Activated CD8-positive, alpha-beta memory T cell treated with anti-CD3 and anti-CD28 coated beads for 36 hours (primary cell): ENCODE measurements at regions not wholly inside any gene's neighbourhood (a gene's known extent, or its start where the extent isn't known, plus 50 kb on each side); places are given as distances from the start of the nearest gene placed in this dataset.

Experiments
- CTCF ChIA-PET: fragments of 350-600 bp; sonication (Branson Sonifier 250); formaldehyde crosslinking; loops from one replicate; lab custom pipeline; 2021; ENCODE audit warnings: antibody characterized with exemption; lab: Charles Lee
- POLR2A ChIA-PET: fragments of 350-600 bp; sonication (Branson Sonifier 250); formaldehyde crosslinking; loops from one replicate; lab custom pipeline; 2021; ENCODE audit warnings: antibody characterized with exemption; lab: Charles Lee

GRCh38 chr17:77408284-77408683 lies 267.5 kb downstream of the SEC14L1 start:
- POLR2A ChIA-PET, result no interaction called here
- CTCF ChIA-PET, result interaction anchor here (1.1 to 3.9 kb wide), 4 partner anchors 9 to 77 kb away, joined by 3 to 19 read pairs (median 10); no protein-coding TSS in a partner anchor

DNA sequence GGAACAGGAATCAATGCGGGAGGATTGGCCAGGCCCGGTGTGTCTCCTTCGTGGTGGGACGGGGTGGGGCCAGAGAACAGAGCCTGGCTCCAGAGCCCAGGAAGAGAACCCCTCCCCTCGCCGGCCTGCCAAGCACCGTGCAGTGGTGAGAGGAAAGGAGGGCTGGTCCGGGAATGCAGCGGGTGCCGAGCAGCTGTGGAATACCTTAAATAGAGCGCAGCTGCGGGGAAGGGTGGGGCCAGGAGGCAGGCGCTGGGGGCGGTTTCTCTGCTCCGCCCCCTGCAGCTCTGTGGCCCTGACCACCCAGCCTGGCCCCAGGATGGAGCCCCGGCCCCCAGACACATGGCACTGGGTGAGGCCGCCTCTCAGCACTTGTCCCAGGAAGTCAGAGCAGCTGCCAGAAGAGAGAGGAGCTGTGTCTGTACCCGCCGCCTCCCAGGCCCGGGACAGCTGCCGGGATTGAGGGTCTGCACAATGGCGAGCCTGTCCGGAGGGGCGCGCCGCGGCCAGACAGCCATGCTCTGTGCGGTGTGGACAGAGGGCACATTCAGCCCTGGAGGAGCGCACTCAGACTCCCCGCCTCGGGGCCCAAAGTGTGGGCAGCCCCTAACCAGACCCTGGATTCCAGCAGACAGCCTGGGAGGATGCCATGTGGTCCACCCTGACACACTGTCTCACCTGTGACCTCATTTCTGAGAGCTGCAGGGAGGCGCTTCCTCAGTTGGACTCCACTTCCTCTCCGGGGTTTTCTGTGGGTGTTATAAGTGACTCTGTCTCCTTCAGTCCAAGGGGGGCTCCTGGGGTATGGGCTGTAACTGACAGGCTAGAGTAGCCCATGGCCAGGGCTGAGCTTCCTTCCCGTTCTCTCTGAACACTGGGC lies 268.8 kb downstream of the SEC14L1 start:
- ChIA-PET POLR2A (interaction anchor here (0.9 to 1.0 kb wide), 2 partner anchors 19 to 65 kb away, joined by 3 read pairs; no protein-coding TSS in a partner anchor), CTCF (interaction anchor here (0.8 to 3.9 kb wide), 4 partner anchors 10 to 78 kb away, joined by 3 to 19 read pairs (median 9); no protein-coding TSS in a partner anchor)

DNA sequence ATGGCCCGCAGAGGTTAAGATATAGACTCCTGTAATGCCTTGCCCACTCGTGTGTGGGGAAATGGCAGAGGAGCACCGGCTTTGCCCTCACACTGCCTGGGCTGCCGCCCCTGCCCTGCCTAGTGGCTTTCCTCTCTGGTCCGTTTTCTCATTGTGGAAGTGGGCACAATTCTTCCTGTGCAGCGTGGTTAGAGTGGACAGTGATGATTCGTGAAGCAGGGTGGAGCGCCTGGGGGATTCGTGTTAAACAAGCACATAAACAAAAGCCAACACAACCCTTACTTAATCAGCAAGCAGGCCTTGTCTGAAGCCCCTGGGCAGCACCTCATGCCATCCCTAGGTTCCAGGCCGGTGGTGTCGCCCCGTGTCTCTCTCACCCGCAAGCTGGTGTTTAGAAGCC lies 269.7 kb downstream of the SEC14L1 start:
- ChIA-PET POLR2A (interaction anchor here (0.5 to 1.0 kb wide), 2 partner anchors 21 to 64 kb away, joined by 3 to 6 read pairs; no protein-coding TSS in a partner anchor), CTCF (interaction anchor here (0.8 to 3.9 kb wide), 5 partner anchors 11 to 43 kb away, joined by 3 to 19 read pairs (median 7); no protein-coding TSS in a partner anchor)

- CTCF ChIA-PET, result interaction anchor here (0.9 to 2.5 kb wide), 3 partner anchors 10 to 80 kb away, joined by 3 to 14 read pairs (median 3); no protein-coding TSS in a partner anchor
- POLR2A ChIA-PET, result no interaction called here
These were observed 274.1 kb downstream of the SEC14L1 start for GRCh38 chr17:77414811-77415400.

GRCh38 chr17:77416105-77416713 lies 275.4 kb downstream of the SEC14L1 start:
- ChIA-PET POLR2A (interaction anchor here (0.7 kb wide), 1 partner anchor 9 kb away, joined by 3 read pairs; no protein-coding TSS in a partner anchor), CTCF (interaction anchor here (1.4 to 2.5 kb wide), 2 partner anchors 14 to 16 kb away, joined by 3 to 14 read pairs; no protein-coding TSS in a partner anchor)

DNA sequence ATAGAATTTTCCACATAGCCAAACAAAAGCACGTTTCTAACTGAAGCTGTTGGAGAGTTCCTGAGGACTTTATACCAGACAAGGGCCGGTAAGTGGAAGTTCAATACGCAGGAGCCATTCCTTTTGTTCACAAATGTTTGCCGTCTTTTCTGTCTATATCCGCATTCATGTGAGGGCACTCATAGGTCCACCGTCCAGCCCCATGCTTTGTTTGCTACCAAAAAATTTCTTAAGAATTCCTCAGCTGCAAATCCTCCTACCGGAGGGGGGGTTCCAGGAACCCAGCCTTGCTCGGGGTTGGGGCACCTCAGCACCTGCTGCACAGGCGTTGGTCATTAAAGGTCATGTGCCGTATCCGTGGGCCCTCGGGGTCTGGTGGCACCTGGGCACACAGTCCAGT lies 276.8 kb downstream of the SEC14L1 start:
- POLR2A ChIA-PET, result no interaction called here
- CTCF ChIA-PET, result interaction anchor here (1.0 to 1.8 kb wide), 2 partner anchors 12 to 17 kb away, joined by 3 to 6 read pairs; no protein-coding TSS in a partner anchor

DNA sequence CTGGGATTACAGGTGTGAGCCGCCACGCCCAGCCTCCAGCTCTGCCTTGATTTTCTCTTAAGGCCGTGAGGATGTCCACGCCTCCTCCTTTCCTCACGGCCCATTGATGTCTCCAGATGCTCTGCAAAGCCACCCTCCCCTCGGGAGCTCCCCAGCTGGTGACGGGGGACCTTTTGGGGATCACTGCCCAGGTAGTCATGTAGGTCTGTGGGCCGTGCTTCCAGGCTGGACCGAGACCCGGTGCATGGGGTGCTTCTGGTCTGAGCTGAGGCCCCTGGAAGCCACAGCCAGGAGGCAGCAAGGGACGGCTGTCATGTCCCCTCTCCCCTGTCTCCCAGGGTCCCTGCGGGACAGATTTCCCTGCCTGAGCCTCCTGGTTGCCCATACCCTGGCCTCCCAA lies 277.8 kb downstream of the SEC14L1 start:
- POLR2A ChIA-PET, result interaction anchor here (0.6 kb wide), 1 partner anchor 22 kb away, joined by 3 read pairs; no protein-coding TSS in a partner anchor
- CTCF ChIA-PET, result interaction anchor here (1.8 kb wide), 1 partner anchor 11 kb away, joined by 6 read pairs; no protein-coding TSS in a partner anchor

DNA sequence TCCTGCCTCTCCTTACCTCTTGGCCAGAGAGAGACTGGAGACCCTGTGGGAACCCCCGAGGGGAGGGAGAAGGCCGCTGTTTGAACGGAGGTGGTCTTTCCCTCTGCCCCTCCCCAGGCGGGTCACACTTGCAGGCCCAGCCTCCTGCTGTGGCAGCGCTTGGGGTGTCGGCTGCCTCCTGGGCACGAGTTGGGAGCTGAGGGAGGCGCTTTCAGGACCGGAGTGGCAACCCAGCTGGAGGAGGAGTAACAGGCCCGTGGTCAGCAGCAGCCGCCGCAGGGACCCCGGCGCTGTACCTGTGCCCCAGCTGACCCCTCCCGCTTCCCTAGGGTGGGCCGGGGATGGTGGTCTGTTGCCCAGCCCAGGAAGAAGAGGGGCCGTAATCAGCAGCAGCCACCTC lies 278.3 kb downstream of the SEC14L1 start:
- ChIA-PET POLR2A (interaction anchor here (0.6 kb wide), 1 partner anchor 21 kb away, joined by 3 read pairs; no protein-coding TSS in a partner anchor), CTCF (interaction anchor here (2.9 kb wide), 1 partner anchor 10 kb away, joined by 14 read pairs; no protein-coding TSS in a partner anchor)

DNA sequence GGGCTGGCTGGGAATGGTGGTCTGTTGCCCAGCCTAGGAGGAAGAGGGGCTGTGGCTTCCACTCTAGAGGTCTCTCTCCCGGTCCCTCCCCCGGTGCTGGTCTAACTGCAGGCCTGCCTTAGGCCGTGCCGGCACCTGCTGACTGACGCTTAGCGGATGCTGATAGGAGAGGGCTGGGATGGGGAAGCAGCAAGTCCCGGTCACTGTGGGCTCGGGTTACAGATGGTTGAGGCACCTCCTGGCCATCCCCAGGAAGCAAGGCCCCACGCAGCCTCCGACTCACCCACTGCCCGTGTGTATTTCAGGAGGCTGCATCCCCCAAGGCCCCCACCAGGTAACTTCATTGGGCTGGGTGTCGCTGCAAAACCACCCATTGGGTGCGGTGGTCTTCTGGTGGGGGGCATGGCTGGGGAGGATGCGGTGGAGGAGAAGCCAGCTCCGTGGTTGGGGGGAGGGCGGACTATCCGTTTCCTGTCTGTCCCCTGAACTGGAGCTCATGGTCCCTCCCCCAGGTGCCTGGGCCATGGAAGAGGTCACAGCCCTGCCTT lies 278.9 kb downstream of the SEC14L1 start:
- CTCF ChIA-PET, result interaction anchor here (0.6 to 3.7 kb wide), 6 partner anchors 10 to 368 kb away, joined by 3 to 17 read pairs (median 3); no protein-coding TSS in a partner anchor

DNA sequence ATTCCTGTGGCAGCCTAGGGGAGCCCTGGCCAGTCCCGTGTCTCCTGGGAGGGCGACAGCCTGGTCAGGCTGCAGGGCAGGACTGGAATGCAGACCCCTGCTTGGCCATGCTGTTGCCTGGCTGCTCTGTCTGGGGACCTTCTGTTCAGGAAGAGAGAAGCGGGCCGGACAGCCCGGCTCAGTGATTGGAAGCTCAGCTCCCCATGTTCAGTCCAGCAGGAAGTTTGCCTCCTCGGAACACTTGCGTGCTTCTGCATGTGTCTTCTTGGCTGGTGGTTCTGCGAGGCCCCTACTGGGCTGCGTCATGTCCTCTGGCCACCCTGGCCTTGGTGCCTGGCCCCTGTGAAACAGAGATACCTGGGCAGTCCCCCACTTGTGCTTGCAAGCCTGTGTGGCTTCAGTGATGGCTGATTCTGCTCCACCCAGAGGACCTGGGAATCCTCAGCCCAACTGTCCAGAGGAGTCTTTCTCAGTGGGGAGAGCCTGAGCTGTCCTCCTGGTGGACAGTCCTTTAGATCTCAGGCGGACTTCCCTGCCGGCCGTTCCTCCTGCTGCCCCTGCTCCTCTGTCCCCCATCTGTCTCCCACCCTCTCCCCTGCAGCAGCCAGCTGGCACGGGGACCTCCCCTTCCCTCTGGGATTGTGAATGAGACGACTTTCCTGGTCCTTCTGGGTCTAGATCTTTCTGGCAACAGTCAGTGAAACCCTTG lies 279.5 kb downstream of the SEC14L1 start:
- CTCF ChIA-PET, result interaction anchor here (0.6 to 3.7 kb wide), 10 partner anchors 9 to 369 kb away, joined by 3 to 17 read pairs (median 4); no protein-coding TSS in a partner anchor
- POLR2A ChIA-PET, result interaction anchor here (1.0 kb wide), 1 partner anchor 25 kb away, joined by 3 read pairs; no protein-coding TSS in a partner anchor

More for the DNA sequence above, 278.9 kb downstream of the SEC14L1 start:
- POLR2A ChIA-PET, result no interaction called here

DNA sequence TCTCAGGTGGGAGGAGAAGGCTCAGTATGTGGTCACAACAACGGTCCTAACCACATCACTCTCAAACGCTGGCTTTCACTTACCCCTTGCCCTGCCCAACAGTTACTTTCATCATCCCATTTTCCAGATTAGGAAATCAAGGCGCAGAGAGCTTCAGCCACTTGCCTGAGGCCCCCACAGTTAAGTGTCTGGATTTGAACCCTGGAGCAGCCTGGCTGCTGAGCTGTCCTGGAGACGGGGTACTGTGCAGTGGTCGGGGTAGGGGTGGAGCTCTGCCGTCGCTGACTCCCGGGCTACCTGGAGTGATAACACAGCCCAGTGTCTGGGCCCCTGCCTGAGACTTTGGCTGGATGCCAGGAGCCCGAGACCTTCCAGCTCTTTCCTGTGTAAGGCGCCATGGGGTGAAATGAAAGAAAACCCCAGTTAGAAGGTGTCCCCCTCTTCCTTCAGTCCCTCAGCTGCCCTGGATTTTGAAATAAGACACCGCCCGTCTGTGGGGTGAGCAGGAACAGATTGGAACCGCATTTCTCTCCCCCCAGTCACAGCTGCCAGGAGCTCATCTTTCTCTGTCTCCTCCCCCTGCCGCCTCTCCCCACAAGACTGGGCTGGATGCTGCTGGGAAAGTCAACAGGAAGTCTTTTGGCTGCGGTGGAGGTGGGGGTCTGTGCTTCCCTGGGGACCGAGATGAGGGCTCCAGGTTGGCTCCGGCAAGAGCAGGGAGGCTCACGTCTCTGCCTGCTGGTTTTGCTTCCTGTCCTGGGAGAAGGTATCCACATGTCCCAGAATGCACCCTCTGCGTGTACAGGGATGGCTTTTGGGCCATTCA lies 280.2 kb downstream of the SEC14L1 start:
- POLR2A ChIA-PET, result interaction anchor here (0.5 to 1.0 kb wide), 2 partner anchors 24 to 31 kb away, joined by 3 to 9 read pairs; no protein-coding TSS in a partner anchor
- CTCF ChIA-PET, result interaction anchor here (0.8 to 3.7 kb wide), 10 partner anchors 8 to 320 kb away, joined by 3 to 17 read pairs (median 4); no protein-coding TSS in a partner anchor

DNA sequence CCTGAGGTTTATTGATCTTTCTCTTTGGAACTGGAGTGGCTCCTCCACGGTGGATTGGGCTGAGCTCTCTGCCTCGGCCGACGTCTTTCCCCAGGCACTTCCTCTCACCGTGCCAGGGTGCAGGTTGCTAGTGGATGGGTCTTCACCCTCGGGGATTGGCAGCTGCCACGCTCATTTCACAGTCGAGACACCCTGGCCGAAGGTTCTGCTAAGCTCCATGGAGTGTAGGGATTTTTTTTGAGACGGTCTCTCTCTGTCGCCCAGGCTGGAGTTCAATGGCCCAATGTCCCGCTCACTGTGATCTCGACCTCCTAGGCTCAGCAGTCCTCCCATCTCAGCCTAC lies 280.8 kb downstream of the SEC14L1 start:
- POLR2A ChIA-PET, result no interaction called here
- CTCF ChIA-PET, result interaction anchor here (0.6 to 3.7 kb wide), 10 partner anchors 8 to 320 kb away, joined by 3 to 17 read pairs (median 4); no protein-coding TSS in a partner anchor

DNA sequence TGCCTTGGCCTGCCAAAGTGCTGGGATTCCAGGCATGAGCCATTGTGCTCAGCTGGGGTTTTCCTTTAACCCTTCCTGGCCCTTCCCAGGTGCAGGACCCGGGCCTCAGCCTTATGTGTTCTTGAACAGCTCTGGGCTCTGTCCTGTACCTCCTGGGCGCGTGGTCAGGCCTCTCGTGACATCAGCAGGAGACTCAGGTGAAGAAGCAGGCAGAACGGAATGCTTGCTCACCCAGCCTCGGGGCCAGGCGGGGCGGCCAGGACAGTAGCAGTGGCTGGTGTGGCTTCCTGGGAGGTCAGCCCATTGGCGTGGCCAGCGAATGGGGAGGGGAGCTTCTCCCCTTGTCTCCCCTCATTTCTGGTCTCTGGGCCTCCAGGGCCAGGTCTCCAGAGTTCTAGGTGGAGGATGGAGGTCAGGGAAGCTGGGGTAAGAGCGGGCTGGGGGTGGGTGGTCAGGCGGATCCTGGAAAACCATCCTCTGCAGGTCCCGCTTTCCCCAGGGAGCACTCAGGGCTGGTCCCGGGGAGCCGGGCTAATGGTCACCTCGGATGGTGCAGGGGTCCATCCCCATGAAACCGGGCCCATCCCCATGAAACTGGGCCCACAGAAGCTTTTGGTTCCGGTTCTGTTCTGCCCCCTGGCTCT lies 281.5 kb downstream of the SEC14L1 start:
- CTCF ChIA-PET, result interaction anchor here (0.6 to 3.7 kb wide), 9 partner anchors 7 to 319 kb away, joined by 3 to 17 read pairs (median 3); no protein-coding TSS in a partner anchor

DNA sequence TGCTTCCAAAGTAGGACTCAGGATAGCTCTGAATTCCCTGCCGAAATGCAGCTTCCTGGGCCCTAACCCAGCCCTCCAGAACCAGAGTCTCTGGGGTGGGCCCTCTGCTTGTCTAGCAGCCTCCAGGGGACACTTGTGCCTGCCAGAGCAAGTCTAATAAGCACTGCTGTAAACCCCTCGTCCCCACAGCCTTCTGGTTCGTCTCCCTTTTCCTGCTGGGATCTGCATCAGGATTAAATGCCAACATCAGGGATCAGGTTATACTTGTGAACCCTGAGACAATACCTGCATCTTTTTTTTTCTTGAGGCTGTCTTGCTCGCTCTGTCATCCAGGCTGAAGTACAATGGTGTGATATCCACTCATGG lies 282.0 kb downstream of the SEC14L1 start:
- ChIA-PET POLR2A (no interaction called here), CTCF (interaction anchor here (0.6 to 3.7 kb wide), 5 partner anchors 12 to 318 kb away, joined by 3 to 17 read pairs (median 3); no protein-coding TSS in a partner anchor)

More for the DNA sequence above, 281.5 kb downstream of the SEC14L1 start:
- POLR2A ChIA-PET, result no interaction called here

GRCh38 chr17:77423589-77424451 lies 283.1 kb downstream of the SEC14L1 start:
- ChIA-PET POLR2A (no interaction called here), CTCF (interaction anchor here (0.5 to 1.6 kb wide), 3 partner anchors 13 to 71 kb away, joined by 3 read pairs; no protein-coding TSS in a partner anchor)
